GM21381 (cell line): ENCODE measurements at regions not wholly inside any gene's neighbourhood (a gene's known extent, or its start where the extent isn't known, plus 50 kb on each side); places are given as distances from the start of the nearest gene placed in this dataset.

Experiments
- ATAC-seq: cut with Tn5 transposase; IDR thresholded peaks from one replicate; pipeline ENCODE4 v1.9.1; 2021; ENCODE audit warnings: mild to moderate bottlenecking, moderate library complexity; ENCODE audit not compliant: unreplicated experiment

GRCh38 chr11:26134481-26135355 is 197.2 kb upstream of the ANO3 start:
- ATAC-seq = no peak

- ATAC-seq = no peak
Measured at GRCh38 chr11:26137651-26138050, 194.3 kb upstream of the ANO3 start.

- ATAC-seq = no peak
Measured at GRCh38 chr11:26142891-26143290, 189.0 kb upstream of the ANO3 start.

GRCh38 chr11:26143566-26144290 is 188.2 kb upstream of the ANO3 start:
- ATAC-seq = no peak

GRCh38 chr11:26144291-26144690 is 187.6 kb upstream of the ANO3 start:
- ATAC-seq = no peak

- no peak for ATAC-seq
Measured at GRCh38 chr11:26144911-26145310, 187.0 kb upstream of the ANO3 start.

GRCh38 chr11:26149585-26149984 is 182.3 kb upstream of the ANO3 start:
- no peak for ATAC-seq

GRCh38 chr11:26150031-26150430 is 181.9 kb upstream of the ANO3 start:
- ATAC-seq = no peak

GRCh38 chr11:26158251-26158650 is 173.7 kb upstream of the ANO3 start:
- ATAC-seq = no peak

- ATAC-seq = no peak
Measured at GRCh38 chr11:26162291-26162690, 169.6 kb upstream of the ANO3 start.

GRCh38 chr11:26186389-26186788 is 145.5 kb upstream of the ANO3 start:
- no peak for ATAC-seq

- no peak for ATAC-seq
Measured at GRCh38 chr11:26187639-26188038, 144.3 kb upstream of the ANO3 start.

- ATAC-seq = no peak
Measured at GRCh38 chr11:26188554-26188953, 143.4 kb upstream of the ANO3 start.

- no peak for ATAC-seq
Measured at GRCh38 chr11:26191193-26191592, 140.7 kb upstream of the ANO3 start.

GRCh38 chr11:26193694-26194365 is 138.1 kb upstream of the ANO3 start:
- no peak for ATAC-seq

- ATAC-seq = no peak
Measured at GRCh38 chr11:26194881-26195280, 137.0 kb upstream of the ANO3 start.

- ATAC-seq = no peak
Measured at GRCh38 chr11:26198532-26199096, 133.3 kb upstream of the ANO3 start.

GRCh38 chr11:26199331-26200095 is 132.4 kb upstream of the ANO3 start:
- ATAC-seq = no peak

- ATAC-seq = no peak
Measured at GRCh38 chr11:26201411-26201810, 130.5 kb upstream of the ANO3 start.

- ATAC-seq = no peak
Measured at GRCh38 chr11:26202754-26203153, 129.2 kb upstream of the ANO3 start.

- no peak for ATAC-seq
Measured at GRCh38 chr11:26204101-26204500, 127.8 kb upstream of the ANO3 start.
